GM18508 (cell line): ENCODE measurements at regions not wholly inside any gene's neighbourhood (a gene's known extent, or its start where the extent isn't known, plus 50 kb on each side); places are given as distances from the start of the nearest gene placed in this dataset.

ENCODE experiments used
- ATAC-seq: cut with Tn5 transposase; IDR thresholded peaks from one replicate; pipeline ENCODE4 v1.9.1; 2021; ENCODE audit warnings: moderate number of reproducible peaks; ENCODE audit not compliant: insufficient read depth, unreplicated experiment

DNA sequence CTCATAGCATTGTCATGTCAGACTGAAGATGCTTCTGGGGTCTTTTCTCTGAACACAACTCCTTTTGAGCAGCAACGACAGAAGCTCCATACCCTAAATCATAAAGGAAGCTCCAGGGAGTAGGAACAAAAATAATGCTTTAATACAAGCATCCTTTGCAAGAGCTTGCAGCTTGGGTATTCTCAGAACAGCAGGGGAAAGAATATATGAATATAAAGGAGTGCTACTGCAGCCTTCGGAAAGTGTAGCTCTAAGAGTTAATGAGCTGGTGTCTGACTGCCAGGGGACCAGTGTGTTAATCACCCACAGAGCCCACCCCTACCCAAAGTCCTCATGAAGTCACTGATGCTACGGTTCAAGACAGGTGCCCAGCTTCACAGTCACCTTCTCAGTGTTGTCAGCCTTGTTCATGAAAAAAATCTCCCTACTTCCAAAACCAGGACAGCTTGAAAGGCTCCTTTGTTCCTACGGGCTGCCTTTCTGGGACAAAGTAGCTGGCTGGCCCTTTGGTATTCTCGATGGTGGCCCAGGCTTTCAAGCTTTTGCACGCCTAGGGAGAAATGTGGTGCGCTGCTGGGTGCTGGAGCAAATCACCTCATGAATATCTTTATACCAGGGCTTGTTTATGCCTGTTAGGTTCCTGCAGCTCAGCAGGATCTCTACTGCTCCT is 259.7 kb downstream of the CMPK2 start:
- ATAC-seq: no peak

DNA sequence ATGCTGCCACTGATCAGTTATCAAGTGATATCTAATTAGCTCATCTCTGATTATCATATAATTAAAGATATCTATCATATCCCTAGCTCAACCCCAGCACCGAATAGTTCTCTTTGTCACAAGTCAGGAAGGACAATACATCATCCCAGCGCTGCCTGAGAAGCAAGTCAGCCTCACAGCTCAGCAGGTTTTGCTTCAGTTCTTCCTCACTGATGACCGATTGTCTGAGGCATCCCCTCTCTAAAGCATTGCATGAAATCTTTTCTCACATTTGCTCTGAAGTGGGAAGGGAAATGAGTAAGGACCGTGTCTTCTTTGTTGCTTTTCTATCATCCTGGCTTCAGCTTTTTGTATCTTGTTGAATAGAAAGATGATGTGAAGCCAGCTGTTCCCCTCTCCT is 247.9 kb downstream of the CMPK2 start:
- ATAC-seq: no peak

- ATAC-seq: no peak
These were observed 247.5 kb downstream of the CMPK2 start for GRCh38 chr2:6618201-6618600.

GRCh38 chr2:6623746-6624145 is 242.0 kb downstream of the CMPK2 start:
- no peak for ATAC-seq

DNA sequence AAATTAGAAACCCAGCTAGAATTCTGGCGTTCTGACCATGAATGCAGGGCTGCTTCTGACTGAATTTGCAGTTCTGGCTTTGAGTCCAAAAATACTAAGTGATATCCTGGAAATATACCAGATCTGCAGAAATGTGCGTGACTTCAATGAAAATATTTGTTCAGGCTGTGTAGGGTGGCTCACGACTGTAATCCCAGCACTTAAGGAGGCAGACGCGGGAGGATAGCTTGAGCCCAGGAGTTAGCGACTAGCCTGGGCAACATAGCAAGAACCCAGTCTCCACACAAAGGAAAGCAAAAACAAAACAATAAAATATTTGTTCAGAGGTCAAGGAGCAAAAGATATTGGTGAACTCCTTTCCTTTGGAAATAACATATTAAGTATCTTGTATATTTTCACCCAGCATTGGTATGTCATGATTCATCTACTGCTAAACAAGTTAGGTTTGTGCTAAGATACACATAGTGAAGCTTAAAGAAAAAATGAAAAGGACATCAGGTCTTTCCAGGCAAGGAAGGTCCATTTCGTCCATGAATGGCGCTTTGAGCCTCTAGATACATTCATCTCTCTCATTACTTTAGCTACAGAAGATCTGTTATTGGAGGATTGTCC is 239.2 kb downstream of the CMPK2 start:
- ATAC-seq: no peak

GRCh38 chr2:6627316-6627715 is 238.4 kb downstream of the CMPK2 start:
- no peak for ATAC-seq

DNA sequence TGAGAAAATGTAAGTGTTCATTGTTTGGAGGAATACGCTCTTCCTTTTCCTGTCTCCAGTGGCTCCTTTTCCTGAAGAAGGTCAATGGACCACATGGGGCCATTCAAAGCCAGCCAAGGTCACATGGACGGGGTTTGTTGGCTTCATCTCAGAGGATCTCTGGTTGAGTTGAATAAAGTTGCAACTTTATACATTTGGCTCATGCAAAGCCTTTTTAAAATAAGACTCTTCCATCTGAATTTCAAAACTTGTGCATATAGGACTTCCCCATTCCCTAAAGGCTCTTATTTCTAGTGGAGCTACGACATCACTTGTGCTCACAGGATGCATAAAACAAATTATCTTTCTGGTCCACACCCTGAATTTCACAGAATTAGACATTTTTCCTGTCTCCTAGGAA is 235.5 kb downstream of the CMPK2 start:
- no peak for ATAC-seq

DNA sequence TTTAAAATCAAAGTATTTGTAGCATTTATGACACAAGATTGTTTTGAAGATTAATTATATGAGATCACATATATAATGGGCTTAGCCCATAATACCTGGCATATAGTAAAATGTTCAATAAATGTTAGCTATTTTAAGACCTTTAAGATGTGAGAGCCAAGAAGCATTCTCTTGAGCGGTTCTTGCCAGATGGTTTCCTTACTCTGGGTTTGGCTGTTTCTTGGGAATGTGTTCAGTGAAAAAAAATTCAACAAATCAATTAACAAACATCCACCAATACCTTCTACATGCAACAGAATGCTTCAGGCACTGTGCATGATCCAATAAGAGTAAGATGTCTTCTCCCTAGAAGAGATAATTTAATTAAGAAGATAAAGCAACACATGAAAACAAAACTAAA is 230.4 kb downstream of the CMPK2 start:
- no peak for ATAC-seq

- no peak for ATAC-seq
These were observed 228.4 kb downstream of the CMPK2 start for GRCh38 chr2:6637330-6637729.

DNA sequence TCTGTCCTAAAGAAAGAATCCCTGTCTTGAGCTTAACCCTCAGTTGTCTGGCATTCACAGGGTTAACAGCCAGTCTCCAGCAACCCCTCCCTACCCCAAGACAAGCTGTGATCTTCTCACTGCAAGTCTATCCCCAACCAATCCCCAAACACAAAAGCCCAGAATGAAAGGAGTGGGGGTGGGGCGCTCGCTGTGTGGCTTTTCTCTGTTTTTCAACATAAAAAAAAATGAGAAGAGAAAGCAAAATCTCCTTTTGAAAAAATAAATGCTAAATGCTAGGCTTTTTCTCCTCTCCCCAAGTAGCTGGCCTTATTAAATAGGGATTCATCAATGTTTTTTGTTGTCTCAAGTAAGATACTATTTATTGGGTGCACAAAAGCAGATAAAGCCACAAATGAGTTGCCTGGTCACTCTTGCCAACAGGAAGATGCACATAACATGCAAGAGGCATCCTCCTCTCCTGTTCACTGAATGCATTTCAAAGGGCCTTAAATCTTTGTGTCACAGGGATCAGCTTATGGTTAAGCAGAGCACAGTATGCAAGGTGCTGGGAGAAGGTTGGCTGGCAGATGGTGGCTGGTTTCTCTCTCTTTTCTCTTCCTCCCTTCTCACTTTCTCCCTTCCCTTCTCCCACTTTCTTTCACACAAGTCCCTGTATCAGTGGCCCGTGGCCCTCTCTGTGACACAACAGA is 225.6 kb downstream of the CMPK2 start:
- ATAC-seq: no peak

GRCh38 chr2:6640621-6641015 is 225.1 kb downstream of the CMPK2 start:
- ATAC-seq: no peak

GRCh38 chr2:6641956-6642355 is 223.8 kb downstream of the CMPK2 start:
- ATAC-seq: no peak

GRCh38 chr2:6644261-6644660 is 221.4 kb downstream of the CMPK2 start:
- no peak for ATAC-seq

DNA sequence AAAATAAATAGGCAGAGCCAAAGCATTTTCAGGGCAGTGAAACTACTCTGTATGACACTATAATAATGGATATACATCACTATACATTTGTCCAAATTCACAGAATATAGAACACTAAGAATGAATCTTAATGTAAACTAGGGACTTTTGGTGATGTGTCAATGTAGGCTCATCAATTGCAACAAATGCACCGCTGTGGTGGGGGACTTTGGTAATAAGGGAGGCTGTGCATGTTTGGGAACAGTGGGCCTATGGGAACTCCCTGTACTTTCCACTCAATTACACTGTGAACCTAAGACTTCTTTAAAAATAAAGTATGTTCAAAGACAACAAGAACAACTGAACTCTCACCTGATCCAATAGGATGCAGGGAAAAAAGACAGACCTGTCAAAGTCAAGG is 220.7 kb downstream of the CMPK2 start:
- no peak for ATAC-seq

GRCh38 chr2:6645672-6646071 is 220.0 kb downstream of the CMPK2 start:
- no peak for ATAC-seq

DNA sequence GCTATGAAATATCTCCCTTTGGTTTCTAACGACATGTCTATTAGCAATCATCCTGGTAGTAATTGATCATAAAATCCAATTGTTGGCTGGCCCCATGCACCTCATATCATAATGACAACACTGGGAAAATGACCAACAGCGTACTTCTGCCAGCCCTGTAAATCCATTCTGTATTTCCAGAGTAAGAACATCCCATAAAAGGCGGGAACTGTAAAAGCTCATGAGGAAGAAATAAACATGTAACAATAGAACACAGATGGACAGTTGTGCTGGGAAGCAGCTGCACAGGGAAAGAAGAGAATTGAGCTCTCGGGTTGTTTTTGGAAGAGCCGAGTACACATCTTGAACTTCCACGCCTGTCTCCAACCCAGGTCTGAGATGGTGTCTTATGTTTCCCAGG is 218.7 kb downstream of the CMPK2 start:
- ATAC-seq: no peak

GRCh38 chr2:6648596-6649247 is 217.0 kb downstream of the CMPK2 start:
- no peak for ATAC-seq

DNA sequence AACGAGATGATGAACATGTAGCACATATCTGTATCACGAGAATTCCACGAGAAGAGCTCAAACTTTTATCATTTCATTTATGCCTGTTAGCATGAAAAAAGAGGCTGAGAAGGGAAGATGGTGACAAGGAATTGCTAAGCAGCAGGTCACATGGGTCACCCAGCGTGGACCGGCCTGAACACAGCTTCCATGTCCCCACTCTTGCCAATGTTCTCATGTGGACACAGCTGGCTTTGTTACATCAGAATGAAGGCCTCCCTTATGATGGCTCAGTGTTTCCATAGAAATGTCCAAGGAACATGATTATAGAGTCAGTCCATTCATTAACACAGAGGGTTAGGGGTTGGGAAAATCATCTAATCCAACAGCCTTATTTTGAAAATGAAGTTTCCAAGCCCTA is 215.4 kb downstream of the CMPK2 start:
- ATAC-seq: no peak

DNA sequence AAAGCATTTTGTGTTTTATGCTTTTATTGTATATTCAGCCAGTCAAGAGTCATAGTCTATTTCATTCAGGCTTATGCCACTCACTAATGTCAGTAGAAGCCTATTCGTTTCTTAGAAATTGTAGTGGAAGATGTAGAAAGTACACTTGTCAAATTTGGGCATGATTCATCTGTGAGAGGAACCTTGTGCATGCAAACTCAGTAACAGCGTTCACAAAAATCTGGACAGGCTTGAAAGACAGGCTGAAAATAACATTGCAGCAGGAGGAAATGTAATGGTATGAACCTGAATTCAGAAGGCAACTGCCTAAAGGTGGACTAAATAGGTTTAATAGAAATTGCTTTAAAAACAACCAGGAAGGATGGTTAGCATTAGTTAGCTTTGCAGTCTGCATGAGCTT is 213.5 kb downstream of the CMPK2 start:
- no peak for ATAC-seq

DNA sequence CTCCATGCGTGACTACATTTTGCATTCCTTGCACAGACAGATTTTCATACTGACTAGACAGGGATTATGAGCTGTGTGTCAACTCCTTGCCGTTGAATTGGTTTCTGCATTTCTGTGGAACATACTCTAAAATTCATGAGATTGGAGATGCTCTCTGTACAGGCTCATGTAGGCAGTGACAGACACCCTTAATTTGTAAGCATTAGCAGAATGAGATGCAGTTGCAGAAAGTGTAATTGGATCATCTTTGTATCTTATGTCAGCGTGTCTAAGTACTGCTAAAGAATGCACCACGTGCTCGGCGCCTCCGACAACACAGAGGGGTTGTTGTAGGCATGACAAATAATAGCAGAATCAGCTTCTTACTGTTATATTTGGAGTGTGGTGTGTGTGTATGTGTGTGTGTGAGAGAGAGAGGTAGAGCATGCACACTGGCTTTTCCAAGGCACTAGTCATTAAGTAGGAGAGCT is 212.4 kb downstream of the CMPK2 start:
- no peak for ATAC-seq

GRCh38 chr2:6654279-6654678 is 211.4 kb downstream of the CMPK2 start:
- ATAC-seq: no peak
